Transverse colon (tissue), 3 donors: ENCODE measurements at regions not wholly inside any gene's neighbourhood (a gene's known extent, or its start where the extent isn't known, plus 50 kb on each side); places are given as distances from the start of the nearest gene placed in this dataset.

Source experiments
- CTCF ChIP-seq, 5 experiments: fragments of 200-600 bp in 3 of 5; fragments of 450-650 bp in 2 of 5; sonication (generic) in 3 of 5; IDR thresholded peaks; 1 replicate in 2 of 5; 2 replicates in 3 of 5; pipeline ENCODE4 v1.5.1; 2016 to 2017; ENCODE audit warnings: antibody characterized with exemption in 5 of 5, inconsistent platforms in 3 of 5, mild to moderate bottlenecking in 2 of 5, moderate library complexity in 1 of 5
- POLR2A ChIP-seq: fragments of 450-650 bp; IDR thresholded peaks from one replicate; pipeline ENCODE4 v1.6.1; 2016; ENCODE audit warnings: antibody characterized with exemption, mild to moderate bottlenecking, moderate library complexity

- TF ChIP-seq CTCF (IDR thresholded peaks at IDR 0.05) (no peak), POLR2A (no peak)
Observed at GRCh38 chrY:8351241-8351640, 986.0 kb upstream of the TSPY4 start.
